SK-N-SH treated with all-trans-retinoic acid at 6 μM for 48 hours (cell line): ENCODE measurements at regions not wholly inside any gene's neighbourhood (a gene's known extent, or its start where the extent isn't known, plus 50 kb on each side); places are given as distances from the start of the nearest gene placed in this dataset.

ENCODE experiments used
- ATAC-seq: fragments of 200-7000 bp; cut with Tn5 transposase; 3 replicates; pipeline ENCODE4 v1.9.1; 2020; ENCODE audit warnings: mild to moderate bottlenecking, moderate library complexity
- ARNTL ChIP-seq: fragments of 450-650 bp; formaldehyde crosslinking; IDR thresholded peaks from 2 replicates; pipeline ENCODE4 v1.5.0; 2020; ENCODE audit warnings: low read depth, mild to moderate bottlenecking, moderate library complexity, borderline replicate concordance
- BACH2 ChIP-seq: fragments of 250-450 bp; sonication (Bioruptor Pico); IDR thresholded peaks from 2 replicates; pipeline ENCODE4 v1.9.0; 2021; ENCODE audit warnings: mild to moderate bottlenecking, borderline replicate concordance
- CSDC2 ChIP-seq: fragments of 250-450 bp; sonication (Bioruptor Pico); IDR thresholded peaks from 2 replicates; pipeline ENCODE4 v1.5.0; 2020; ENCODE audit warnings: mild to moderate bottlenecking, moderate library complexity
- ESRRG ChIP-seq: fragments of 250-450 bp; sonication (Bioruptor Pico); IDR thresholded peaks from 2 replicates; pipeline ENCODE4 v1.6.1; 2021; ENCODE audit warnings: mild to moderate bottlenecking
- ISL1 ChIP-seq: fragments of 250-450 bp; sonication (Bioruptor Pico); IDR thresholded peaks from 2 replicates; pipeline ENCODE4 v2.1.2; 2022; ENCODE audit warnings: mild to moderate bottlenecking, moderate library complexity
- OSR1 ChIP-seq: fragments of 250-450 bp; sonication (Bioruptor Pico); IDR thresholded peaks from 2 replicates; pipeline ENCODE4 v1.8.0; 2022; ENCODE audit warnings: moderate library complexity, mild to moderate bottlenecking, inconsistent platforms
- RARB ChIP-seq: fragments of 250-450 bp; sonication (Bioruptor Pico); IDR thresholded peaks from 2 replicates; pipeline ENCODE4 v1.8.0; 2021; ENCODE audit warnings: mild to moderate bottlenecking, moderate library complexity
- TCF4 ChIP-seq: fragments of 250-450 bp; sonication (Bioruptor Pico); IDR thresholded peaks from 2 replicates; pipeline ENCODE4 v1.8.0; 2021; ENCODE audit warnings: mild to moderate bottlenecking, moderate library complexity, borderline replicate concordance
- TOX ChIP-seq: fragments of 250-450 bp; sonication (Bioruptor Pico); IDR thresholded peaks from 2 replicates; pipeline ENCODE4 v1.8.0; 2021; ENCODE audit warnings: mild to moderate bottlenecking, moderate library complexity, borderline replicate concordance
- ZC3H10 ChIP-seq: fragments of 250-450 bp; sonication (Bioruptor Pico); IDR thresholded peaks from 2 replicates; pipeline ENCODE4 v1.5.1; 2021; ENCODE audit warnings: mild to moderate bottlenecking, moderate library complexity
- ZNF565 ChIP-seq: fragments of 450-650 bp; formaldehyde crosslinking; conservative IDR thresholded peaks from 2 replicates; pipeline ENCODE4 v1.5.0; 2020; ENCODE audit warnings: low read depth, mild to moderate bottlenecking, moderate library complexity
- ZNF70 ChIP-seq: fragments of 450-650 bp; formaldehyde crosslinking; IDR thresholded peaks from 2 replicates; pipeline ENCODE4 v1.5.0; 2020; ENCODE audit warnings: mild to moderate bottlenecking, moderate library complexity
- ZNF8 ChIP-seq: fragments of 450-650 bp; formaldehyde crosslinking; IDR thresholded peaks from 2 replicates; pipeline ENCODE4 v1.5.0; 2020; ENCODE audit warnings: mild to moderate bottlenecking, moderate library complexity
- TF ChIP-seq, protein P1 (sequence below): fragments of 250-450 bp; sonication (Bioruptor Pico); IDR thresholded peaks from 2 replicates; pipeline ENCODE4 v1.5.0; 2020; ENCODE audit warnings: mild to moderate bottlenecking, moderate library complexity
- TF ChIP-seq, protein P2 (sequence below): fragments of 250-450 bp; sonication (Bioruptor Pico); IDR thresholded peaks from 2 replicates; pipeline ENCODE4 v1.8.0; 2020; ENCODE audit warnings: mild to moderate bottlenecking, moderate library complexity, borderline replicate concordance
- TF ChIP-seq, protein P3 (sequence below): fragments of 250-450 bp; sonication (Bioruptor Pico); IDR thresholded peaks from 2 replicates; pipeline ENCODE4 v1.5.1; 2020; ENCODE audit warnings: low read depth, mild to moderate bottlenecking, moderate library complexity
- TF ChIP-seq, protein P4 (sequence below): fragments of 250-450 bp; sonication (Bioruptor Pico); IDR thresholded peaks from 2 replicates; pipeline ENCODE4 v1.5.1; 2021; ENCODE audit warnings: mild to moderate bottlenecking, moderate library complexity
- TF ChIP-seq, protein P5 (sequence below): fragments of 250-450 bp; sonication (Bioruptor Pico); IDR thresholded peaks from 2 replicates; pipeline ENCODE4 v1.8.0; 2021; ENCODE audit warnings: low read depth, mild to moderate bottlenecking, moderate library complexity, borderline replicate concordance

DNA sequence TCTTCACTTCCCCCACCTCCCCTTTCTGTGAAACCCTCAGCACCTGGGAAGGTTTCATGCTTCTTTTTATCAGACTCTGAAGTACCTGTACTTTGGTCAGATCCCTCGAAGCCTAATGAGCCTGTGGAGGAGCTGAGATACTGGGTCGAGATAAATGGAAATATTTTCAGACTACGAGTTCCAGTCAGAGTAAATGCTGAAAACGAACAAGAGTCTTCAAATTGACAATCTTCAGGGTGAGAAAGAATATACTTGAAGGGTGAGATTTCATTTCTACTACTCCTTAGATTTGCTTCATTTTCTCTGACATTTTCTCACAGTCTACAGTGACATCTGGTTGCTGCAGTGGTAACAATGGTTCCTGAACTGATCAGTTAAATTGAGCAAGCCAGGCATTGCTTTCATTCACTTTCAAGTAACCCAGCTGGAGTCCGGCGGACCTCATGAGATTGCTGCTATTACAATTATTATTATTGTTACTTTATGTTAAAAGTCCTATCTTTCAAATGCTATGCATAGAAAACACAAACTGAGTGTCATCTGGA is 337.2 kb downstream of the VGLL3 start:
- ATAC-seq: no peak
- TF ChIP-seq TOX (no peak), ESRRG (CRISPR knock-in tag) (no peak), TCF4 (CRISPR knock-in tag) (no peak), ZNF70 (CRISPR knock-in tag) (no peak)
- TF ChIP-seq, protein P1, sequence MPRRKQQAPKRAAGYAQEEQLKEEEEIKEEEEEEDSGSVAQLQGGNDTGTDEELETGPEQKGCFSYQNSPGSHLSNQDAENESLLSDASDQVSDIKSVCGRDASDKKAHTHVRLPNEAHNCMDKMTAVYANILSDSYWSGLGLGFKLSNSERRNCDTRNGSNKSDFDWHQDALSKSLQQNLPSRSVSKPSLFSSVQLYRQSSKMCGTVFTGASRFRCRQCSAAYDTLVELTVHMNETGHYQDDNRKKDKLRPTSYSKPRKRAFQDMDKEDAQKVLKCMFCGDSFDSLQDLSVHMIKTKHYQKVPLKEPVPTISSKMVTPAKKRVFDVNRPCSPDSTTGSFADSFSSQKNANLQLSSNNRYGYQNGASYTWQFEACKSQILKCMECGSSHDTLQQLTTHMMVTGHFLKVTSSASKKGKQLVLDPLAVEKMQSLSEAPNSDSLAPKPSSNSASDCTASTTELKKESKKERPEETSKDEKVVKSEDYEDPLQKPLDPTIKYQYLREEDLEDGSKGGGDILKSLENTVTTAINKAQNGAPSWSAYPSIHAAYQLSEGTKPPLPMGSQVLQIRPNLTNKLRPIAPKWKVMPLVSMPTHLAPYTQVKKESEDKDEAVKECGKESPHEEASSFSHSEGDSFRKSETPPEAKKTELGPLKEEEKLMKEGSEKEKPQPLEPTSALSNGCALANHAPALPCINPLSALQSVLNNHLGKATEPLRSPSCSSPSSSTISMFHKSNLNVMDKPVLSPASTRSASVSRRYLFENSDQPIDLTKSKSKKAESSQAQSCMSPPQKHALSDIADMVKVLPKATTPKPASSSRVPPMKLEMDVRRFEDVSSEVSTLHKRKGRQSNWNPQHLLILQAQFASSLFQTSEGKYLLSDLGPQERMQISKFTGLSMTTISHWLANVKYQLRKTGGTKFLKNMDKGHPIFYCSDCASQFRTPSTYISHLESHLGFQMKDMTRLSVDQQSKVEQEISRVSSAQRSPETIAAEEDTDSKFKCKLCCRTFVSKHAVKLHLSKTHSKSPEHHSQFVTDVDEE (CRISPR knock-in tag): no peak

DNA sequence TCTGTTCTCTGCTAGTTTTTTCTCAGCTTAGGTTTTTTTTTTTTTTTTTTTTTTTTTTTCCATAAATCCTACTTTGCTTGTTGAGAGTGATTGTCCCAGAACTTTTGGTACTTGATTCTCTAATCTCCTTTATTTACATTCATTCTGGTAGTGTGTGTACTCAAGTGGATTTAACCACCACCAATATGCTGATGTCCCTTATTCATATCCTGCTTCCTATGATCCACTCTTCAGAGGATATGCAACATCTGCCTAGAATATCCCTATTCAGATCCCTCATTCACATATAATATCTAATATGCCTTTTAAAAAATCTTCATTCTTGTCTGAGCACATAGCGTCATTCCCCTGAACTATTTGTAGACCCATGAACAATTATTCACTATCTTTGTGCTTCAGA is 342.9 kb downstream of the VGLL3 start:
- no peak for ATAC-seq

More for the DNA sequence above, 342.9 kb downstream of the VGLL3 start:
- TF ChIP-seq, protein P2, sequence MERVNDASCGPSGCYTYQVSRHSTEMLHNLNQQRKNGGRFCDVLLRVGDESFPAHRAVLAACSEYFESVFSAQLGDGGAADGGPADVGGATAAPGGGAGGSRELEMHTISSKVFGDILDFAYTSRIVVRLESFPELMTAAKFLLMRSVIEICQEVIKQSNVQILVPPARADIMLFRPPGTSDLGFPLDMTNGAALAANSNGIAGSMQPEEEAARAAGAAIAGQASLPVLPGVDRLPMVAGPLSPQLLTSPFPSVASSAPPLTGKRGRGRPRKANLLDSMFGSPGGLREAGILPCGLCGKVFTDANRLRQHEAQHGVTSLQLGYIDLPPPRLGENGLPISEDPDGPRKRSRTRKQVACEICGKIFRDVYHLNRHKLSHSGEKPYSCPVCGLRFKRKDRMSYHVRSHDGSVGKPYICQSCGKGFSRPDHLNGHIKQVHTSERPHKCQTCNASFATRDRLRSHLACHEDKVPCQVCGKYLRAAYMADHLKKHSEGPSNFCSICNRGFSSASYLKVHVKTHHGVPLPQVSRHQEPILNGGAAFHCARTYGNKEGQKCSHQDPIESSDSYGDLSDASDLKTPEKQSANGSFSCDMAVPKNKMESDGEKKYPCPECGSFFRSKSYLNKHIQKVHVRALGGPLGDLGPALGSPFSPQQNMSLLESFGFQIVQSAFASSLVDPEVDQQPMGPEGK (CRISPR knock-in tag): no peak
- TF ChIP-seq, protein P3, sequence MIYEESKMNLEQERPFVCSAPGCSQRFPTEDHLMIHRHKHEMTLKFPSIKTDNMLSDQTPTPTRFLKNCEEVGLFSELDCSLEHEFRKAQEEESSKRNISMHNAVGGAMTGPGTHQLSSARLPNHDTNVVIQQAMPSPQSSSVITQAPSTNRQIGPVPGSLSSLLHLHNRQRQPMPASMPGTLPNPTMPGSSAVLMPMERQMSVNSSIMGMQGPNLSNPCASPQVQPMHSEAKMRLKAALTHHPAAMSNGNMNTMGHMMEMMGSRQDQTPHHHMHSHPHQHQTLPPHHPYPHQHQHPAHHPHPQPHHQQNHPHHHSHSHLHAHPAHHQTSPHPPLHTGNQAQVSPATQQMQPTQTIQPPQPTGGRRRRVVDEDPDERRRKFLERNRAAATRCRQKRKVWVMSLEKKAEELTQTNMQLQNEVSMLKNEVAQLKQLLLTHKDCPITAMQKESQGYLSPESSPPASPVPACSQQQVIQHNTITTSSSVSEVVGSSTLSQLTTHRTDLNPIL (CRISPR knock-in tag): no peak
- TF ChIP-seq ZNF565 (CRISPR knock-in tag): no peak
- TF ChIP-seq, protein P4, sequence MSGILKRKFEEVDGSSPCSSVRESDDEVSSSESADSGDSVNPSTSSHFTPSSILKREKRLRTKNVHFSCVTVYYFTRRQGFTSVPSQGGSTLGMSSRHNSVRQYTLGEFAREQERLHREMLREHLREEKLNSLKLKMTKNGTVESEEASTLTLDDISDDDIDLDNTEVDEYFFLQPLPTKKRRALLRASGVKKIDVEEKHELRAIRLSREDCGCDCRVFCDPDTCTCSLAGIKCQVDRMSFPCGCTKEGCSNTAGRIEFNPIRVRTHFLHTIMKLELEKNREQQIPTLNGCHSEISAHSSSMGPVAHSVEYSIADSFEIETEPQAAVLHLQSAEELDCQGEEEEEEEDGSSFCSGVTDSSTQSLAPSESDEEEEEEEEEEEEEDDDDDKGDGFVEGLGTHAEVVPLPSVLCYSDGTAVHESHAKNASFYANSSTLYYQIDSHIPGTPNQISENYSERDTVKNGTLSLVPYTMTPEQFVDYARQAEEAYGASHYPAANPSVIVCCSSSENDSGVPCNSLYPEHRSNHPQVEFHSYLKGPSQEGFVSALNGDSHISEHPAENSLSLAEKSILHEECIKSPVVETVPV (CRISPR knock-in tag): no peak
- TF ChIP-seq ESRRG (CRISPR knock-in tag): no peak
- no peak for TF ChIP-seq CSDC2 (CRISPR knock-in tag)
- no peak for TF ChIP-seq ZC3H10 (CRISPR knock-in tag)
- TF ChIP-seq ISL1 (CRISPR knock-in tag): no peak
- no peak for TF ChIP-seq ARNTL (CRISPR knock-in tag)
- TF ChIP-seq, protein P5, sequence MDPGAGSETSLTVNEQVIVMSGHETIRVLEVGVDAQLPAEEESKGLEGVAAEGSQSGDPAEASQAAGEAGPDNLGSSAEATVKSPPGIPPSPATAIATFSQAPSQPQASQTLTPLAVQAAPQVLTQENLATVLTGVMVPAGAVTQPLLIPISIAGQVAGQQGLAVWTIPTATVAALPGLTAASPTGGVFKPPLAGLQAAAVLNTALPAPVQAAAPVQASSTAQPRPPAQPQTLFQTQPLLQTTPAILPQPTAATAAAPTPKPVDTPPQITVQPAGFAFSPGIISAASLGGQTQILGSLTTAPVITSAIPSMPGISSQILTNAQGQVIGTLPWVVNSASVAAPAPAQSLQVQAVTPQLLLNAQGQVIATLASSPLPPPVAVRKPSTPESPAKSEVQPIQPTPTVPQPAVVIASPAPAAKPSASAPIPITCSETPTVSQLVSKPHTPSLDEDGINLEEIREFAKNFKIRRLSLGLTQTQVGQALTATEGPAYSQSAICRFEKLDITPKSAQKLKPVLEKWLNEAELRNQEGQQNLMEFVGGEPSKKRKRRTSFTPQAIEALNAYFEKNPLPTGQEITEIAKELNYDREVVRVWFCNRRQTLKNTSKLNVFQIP (CRISPR knock-in tag): no peak
- TF ChIP-seq RARB (CRISPR knock-in tag): no peak
- no peak for TF ChIP-seq BACH2 (CRISPR knock-in tag)
- TF ChIP-seq, protein P1 (CRISPR knock-in tag): no peak
- TF ChIP-seq OSR1 (CRISPR knock-in tag): no peak
- TF ChIP-seq ZNF8 (CRISPR knock-in tag): no peak
- no peak for TF ChIP-seq TCF4 (CRISPR knock-in tag)
- TF ChIP-seq ZNF70 (CRISPR knock-in tag): no peak
- TF ChIP-seq, all 23 proteins: peak for 0
